ENCODE measurements at regions not wholly inside any gene's neighbourhood (a gene's known extent, or its start where the extent isn't known, plus 50 kb on each side); places are given as distances from the start of the nearest gene placed in this dataset.
"Not testable (repeated sequence)": the region's sequence is repeated elsewhere in the genome, so short reads cannot be mapped to it uniquely, and the experiment has no call there.

GRCh38 chr22:22074634-22075381 lies 92.2 kb upstream of the TOP3B start:
- DNase-seq: no peak

DNA sequence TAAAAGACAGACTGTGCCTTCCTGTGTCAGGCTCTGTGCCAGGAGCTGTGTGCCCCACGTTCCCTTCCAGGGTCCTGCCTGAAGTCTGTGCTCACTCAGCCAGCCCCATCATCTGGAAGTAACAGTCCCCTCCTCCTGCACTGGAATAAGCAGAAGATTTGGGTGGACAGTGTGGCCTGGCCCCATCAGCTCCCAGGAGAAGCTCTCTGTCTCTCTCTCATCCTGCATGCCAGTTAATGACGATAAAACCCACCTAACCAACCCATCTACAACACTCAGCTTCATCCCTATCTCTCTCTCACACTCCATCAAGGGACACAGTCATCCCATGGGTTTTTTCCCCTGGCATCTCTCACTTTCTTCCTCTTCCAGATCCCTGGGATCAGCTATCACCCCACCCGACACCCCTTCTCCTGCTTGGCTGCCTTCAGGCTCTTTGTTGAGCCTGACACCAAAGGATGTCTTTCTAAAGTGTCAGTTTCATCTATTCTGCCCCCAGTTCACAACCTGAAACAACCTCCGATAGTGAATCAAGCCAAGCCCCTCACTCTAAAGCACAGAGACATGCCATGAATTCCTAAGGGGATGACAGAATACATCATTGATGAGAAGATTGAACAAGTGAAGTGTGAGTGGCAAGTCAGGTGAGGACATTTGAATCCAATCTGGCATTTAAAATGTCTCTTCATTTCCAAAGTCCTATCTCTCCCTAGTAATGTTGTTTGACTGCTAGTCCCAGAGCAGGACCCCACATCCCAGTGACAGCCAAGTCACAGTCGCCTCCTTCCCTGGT lies 91.4 kb upstream of the TOP3B start:
- no peak for DNase-seq

- no peak for DNase-seq
Measured at GRCh38 chr22:22072169-22072836, 89.7 kb upstream of the TOP3B start.

DNA sequence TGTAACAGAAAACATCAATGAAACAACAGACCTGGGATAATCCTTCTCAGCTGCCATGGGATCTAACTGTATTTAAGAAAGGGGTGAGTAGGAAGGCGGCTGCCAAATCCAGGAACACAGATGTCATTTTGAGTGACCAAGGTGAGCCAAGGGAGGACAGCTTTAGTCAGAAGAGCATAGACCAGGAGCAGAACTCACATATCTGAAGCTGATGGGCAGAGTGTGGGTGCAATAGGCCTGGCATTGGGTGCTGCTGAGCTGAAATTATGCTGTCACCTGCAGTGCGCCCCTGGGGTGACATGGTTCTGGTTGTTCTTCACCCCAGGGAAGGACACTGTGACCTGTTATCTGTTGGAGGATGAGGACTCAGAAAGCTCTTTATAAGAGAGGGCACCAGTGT lies 88.9 kb upstream of the TOP3B start:
- no peak for DNase-seq

DNA sequence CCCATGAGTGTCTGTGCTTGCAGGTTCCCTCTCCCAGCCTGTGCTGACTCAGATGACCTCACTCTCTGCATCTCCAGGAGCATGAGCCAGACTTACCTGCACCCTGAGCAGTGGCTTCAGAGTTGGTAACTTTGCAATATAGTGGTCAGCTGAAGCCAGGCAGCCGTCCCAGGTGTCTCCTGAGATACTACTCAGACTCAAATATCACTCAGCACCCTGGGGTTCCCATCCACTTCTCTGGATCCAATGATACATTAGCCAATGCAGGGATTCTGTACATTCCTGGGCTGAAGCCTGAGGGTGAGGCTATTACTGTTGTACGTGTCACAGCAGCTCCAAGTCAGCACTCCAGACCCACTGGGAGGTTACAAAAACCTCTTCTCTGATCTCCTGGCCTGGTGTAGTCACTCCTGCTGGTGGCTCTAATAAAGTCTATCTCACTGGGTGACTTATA lies 87.8 kb upstream of the TOP3B start:
- no peak for DNase-seq

GRCh38 chr22:22069450-22070370 lies 87.1 kb upstream of the TOP3B start:
- DNase-seq: no peak

DNA sequence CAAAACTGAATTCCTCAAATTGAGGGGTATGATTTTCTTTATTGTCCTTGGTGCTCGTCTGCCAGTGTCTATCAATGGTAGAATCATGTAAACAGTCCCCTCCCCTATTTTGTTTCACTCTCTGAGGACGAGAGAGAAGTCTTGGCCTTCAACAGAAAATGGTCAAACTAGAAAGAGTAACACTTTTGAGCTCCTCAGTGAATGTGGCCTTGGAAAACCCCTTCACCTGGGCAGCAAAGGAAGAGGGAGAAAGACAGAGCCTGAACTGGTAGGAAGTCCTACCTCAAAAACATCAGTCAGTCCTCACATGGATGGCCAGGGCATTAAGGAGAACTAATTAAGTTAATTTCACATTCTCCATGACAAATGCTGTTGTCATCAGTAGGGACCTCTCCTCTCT lies 86.1 kb upstream of the TOP3B start:
- no peak for DNase-seq

DNA sequence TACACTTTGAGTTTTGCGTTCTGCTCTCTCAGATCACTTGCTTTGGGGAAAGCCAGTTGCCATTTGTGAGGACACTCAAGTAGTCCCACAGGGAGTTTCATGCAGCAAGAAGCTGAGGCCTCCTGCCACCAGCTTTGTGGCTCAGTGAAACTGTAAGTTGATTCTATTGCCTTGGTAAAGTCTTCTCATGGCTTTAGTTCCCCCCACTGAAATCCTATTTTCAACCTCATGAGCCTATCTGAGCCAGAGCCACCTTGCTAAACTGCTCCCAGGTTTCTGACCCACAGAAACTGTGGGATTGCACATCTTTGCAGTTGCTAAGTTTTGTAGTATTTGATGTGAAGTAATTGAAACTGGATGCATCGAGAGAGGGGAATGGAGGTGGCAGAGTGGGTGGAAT lies 85.4 kb upstream of the TOP3B start:
- DNase-seq: no peak

- no peak for DNase-seq
Measured at GRCh38 chr22:22067192-22067591, 84.6 kb upstream of the TOP3B start.

DNA sequence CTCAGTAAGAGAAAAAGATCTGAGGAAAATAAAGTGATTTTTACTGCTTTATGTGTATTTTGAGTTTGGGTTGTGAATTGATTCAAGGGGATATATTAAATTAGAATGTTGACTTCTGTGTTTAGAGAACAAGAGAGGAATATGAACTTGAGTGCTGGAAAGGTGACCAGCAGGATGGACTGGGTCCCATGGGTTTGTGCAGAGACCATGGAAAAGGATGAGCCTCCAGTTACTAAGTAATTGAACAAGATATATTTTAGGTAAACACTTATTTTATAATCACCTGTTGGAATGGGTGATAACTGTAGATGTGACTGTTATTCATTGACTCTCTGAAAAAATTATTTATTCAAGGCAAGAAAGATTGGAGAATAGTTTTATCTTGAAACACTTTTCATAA lies 82.0 kb upstream of the TOP3B start:
- no peak for DNase-seq

- no peak for DNase-seq
Measured at GRCh38 chr22:22062306-22062793, 79.8 kb upstream of the TOP3B start.

DNA sequence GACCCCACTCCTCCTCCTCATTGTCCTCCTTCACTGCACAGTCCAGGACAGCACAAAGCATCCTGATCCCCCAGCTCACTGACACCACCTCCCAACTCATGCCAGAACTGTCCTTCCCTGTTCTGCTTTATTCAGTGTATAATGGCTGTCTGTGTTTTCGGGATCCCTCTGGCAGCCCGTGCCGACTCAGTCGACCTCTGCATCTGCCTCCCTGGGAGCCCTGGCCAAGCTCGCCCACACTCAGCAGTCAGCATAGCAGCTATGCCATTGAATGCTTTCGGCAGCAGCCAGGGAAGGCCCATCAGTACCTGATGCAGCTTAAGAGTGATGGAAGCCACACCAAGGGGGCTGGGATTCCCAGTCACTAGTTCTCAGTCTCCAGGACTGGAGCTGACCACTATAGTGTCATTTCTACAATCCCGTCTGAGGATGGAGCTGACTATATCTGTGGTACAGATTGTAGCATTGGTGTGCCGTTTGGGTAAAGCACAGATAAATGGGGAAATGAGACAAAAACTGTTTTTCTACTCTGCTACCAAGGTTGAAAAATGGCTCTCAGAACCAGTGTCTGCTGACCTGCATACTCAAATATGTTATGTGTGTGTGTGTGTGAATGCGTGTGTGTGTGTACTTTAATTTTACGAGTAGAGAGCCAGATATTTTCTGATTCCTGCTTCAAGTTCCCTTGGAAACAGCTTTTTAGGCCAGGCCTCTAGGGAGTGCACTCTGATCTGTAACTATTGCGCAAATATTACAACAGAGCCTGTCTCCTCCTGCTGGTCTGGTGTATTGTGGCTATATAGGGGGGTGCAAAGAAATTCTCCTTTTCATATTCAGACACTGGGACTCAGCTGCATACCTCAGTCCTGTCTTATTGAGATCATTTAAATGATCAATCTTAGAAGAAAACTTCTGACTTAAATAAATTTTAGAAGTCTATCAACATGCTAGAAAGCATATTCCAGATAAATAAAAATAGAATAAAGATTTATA lies 78.8 kb upstream of the TOP3B start:
- DNase-seq: no peak

GRCh38 chr22:22060200-22061084 lies 77.9 kb upstream of the TOP3B start:
- no peak for DNase-seq

DNA sequence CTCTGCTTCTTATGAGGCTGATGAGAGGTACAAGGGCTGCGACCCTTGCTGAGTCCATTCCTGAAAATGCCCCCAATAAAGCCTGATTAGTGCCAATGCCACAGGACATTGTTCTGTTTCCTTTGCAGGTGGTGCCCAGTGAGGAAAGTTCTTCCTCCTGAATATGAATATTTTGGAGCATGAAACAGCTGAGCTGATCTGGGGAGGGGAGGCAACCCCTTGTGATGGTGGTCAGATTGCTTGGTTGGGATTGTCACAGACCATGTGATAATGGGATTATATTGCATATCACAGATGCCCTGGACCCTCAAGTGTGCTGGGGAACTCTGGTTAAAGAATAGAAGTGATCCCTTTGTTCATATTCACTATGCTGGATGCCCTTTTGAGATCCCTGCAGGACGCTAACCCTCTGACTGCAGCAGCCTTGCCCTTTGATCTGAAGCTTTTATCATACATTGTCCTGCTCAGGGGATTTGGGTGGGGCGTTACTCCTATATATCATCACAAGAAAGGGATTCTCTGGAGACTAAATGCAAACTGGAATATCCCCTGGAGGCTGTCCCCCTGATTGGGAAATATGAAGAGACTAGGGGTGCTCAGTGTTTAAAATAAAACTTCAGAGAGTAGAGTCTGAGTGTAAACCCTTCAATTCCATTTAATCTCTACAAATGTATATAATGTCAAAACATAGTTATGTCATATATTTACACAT lies 76.9 kb upstream of the TOP3B start:
- no peak for DNase-seq

DNA sequence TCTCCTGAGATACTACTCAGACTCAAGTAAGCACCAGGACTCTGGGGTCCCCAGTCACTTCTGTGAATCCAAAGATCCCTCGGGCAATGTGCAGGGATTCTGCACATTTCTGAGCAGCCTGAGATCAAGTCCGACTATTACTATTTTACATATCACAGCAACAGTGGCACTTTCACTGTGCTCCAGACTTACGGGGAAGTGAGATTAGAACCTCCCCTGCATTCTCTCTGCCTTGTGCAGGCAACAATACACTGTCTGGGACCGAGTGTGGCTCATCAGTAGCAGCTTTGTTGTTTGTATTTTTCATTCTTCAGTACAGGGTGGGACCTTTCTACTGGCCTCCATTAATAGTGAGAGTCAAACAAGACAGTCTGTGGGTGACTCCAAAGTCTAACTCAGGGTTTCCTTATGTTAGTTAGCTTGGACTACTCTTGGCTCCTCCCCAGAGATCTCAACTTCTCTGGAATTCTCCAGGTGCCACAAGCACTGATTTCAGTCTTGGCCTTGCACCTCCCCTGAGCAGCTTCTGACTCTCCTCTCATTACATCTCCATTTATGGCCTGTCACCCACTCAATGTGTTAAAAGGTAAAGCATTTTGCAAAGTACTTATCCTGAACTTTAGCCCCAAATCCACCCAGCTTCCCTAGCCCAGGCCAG lies 76.2 kb upstream of the TOP3B start:
- DNase-seq: no peak

DNA sequence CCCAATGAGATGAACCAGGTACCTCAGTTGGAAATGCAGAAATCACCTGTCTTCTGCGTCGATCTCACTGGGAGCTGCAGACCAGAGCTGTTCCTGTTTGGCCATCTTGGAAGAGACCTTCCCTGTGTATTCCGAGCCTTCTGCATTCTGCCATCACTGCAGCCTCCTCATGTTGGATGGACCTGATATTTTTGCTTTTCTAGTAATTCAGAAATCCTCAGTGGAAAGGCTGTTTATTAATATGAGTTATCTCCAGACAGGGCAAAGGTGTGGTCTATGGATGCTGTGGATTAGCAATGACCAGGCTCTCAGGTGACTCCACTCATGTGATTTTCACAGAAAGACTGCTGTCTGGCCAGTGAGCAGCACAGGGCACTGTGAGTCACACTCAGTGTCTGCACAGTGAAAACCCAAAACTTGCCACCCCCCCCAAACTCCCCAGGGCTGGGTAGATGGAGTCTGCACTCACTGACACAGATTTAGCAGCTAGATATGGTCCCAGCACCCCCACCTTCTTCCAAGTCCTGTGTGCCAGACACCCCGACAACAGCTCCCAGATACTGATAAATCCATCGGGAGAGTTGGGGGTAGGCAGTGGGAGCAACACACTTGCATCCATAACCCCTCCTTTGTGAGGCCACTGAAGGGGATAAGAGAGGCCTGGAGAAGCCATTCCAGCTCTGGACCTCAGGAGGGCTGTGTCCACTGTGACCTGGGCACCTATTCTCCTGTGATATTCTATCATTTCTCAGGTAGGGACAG lies 75.2 kb upstream of the TOP3B start:
- DNase-seq: no peak

GRCh38 chr22:22056809-22057594 lies 74.4 kb upstream of the TOP3B start:
- DNase-seq: not testable (repeated sequence)

Measured in SW 1271 (cell line).